Liver (tissue), 8 donors: ENCODE measurements at regions not wholly inside any gene's neighbourhood (a gene's known extent, or its start where the extent isn't known, plus 50 kb on each side); places are given as distances from the start of the nearest gene placed in this dataset.

ENCODE experiments used
- DNase-seq: peaks from one replicate; pipeline ENCODE4 v3.0.0-alpha.2; 2017; ENCODE audit warnings: low spot score
- H3K27ac ChIP-seq, 2 donors: one replicate each; pipeline ENCODE4 v1.7.0; 2013; ENCODE audit warnings: inconsistent platforms in 2 of 2, low read length in 2 of 2, control low read depth in 1 of 2, low read depth in 1 of 2, mild to moderate bottlenecking in 1 of 2
- H3K27me3 ChIP-seq, 4 donors: one replicate each; pipeline versions ENCODE4 v1.6.1 to v1.7.0; 2013; ENCODE audit warnings: low read length in 3 of 4, inconsistent platforms in 1 of 4, mild to moderate bottlenecking in 1 of 4, moderate library complexity in 1 of 4; ENCODE audit not compliant: control insufficient read depth in 4 of 4, insufficient read depth in 4 of 4
- H3K36me3 ChIP-seq, 4 donors: one replicate each; pipeline versions ENCODE4 v1.6.1 to v1.7.0; 2013; ENCODE audit warnings: low read length in 3 of 4, mild to moderate bottlenecking in 3 of 4, low read depth in 1 of 4, moderate library complexity in 1 of 4; ENCODE audit not compliant: control insufficient read depth in 4 of 4, insufficient read depth in 3 of 4
- H3K4me1 ChIP-seq, 4 donors: one replicate each; pipeline versions ENCODE4 v1.6.1 to v1.7.0; 2013; ENCODE audit warnings: low read length in 3 of 4, mild to moderate bottlenecking in 3 of 4, moderate library complexity in 1 of 4; ENCODE audit not compliant: control insufficient read depth in 4 of 4, insufficient read depth in 4 of 4
- H3K4me3 ChIP-seq, 3 donors: one replicate each; pipeline versions ENCODE4 v1.6.1 to v1.7.0; 2013; ENCODE audit warnings: low read length in 3 of 3, control low read depth in 1 of 3, low read depth in 1 of 3, mild to moderate bottlenecking in 1 of 3
- H3K9ac ChIP-seq, 2 donors: one replicate each; pipeline ENCODE4 v1.7.0; 2013; ENCODE audit warnings: low read length in 2 of 2, mild to moderate bottlenecking in 2 of 2, moderate library complexity in 2 of 2, control low read depth in 1 of 2, low read depth in 1 of 2
- H3K9me3 ChIP-seq, 4 donors: one replicate each; pipeline versions ENCODE4 v1.6.1 to v1.7.0; 2013; ENCODE audit warnings: low read length in 3 of 4; ENCODE audit not compliant: control insufficient read depth in 4 of 4
- EGR1 ChIP-seq, 2 donors: IDR thresholded peaks; 2 replicates each; pipeline ENCODE4 v1.6.1; 2016 to 2018; ENCODE audit warnings: antibody characterized with exemption in 2 of 2, low read depth in 2 of 2
- FOXA1 ChIP-seq: IDR thresholded peaks from 2 replicates; pipeline ENCODE4 v1.6.1; 2016; ENCODE audit warnings: antibody characterized with exemption
- FOXA2 ChIP-seq: IDR thresholded peaks from 2 replicates; pipeline ENCODE4 v1.6.1; 2016; ENCODE audit warnings: antibody characterized with exemption
- GABPA ChIP-seq, 2 donors: IDR thresholded peaks in 1 of 2; conservative IDR thresholded peaks in 1 of 2; 2 replicates each; pipeline ENCODE4 v1.6.1; 2016; ENCODE audit warnings: antibody characterized with exemption in 2 of 2, mild to moderate bottlenecking in 1 of 2, moderate library complexity in 1 of 2
- HNF4A ChIP-seq, 2 donors: conservative IDR thresholded peaks; 2 replicates each; pipeline ENCODE4 v1.6.1; 2016; ENCODE audit warnings: antibody characterized with exemption in 2 of 2, mild to moderate bottlenecking in 2 of 2
- HNF4G ChIP-seq: IDR thresholded peaks from 2 replicates; pipeline ENCODE4 v1.6.1; 2016; ENCODE audit warnings: antibody characterized with exemption
- JUND ChIP-seq, 2 donors: IDR thresholded peaks; 2 replicates each; pipeline ENCODE4 v1.6.1; 2016; ENCODE audit warnings: antibody characterized with exemption in 2 of 2
- NR2F2 ChIP-seq: IDR thresholded peaks from 2 replicates; pipeline ENCODE4 v1.6.1; 2016; ENCODE audit warnings: antibody characterized with exemption
- RAD21 ChIP-seq, 2 donors: IDR thresholded peaks; 2 replicates each; pipeline ENCODE4 v1.6.1; 2016; ENCODE audit warnings: antibody characterized with exemption in 2 of 2, mild to moderate bottlenecking in 2 of 2
- RXRA ChIP-seq, 2 donors: IDR thresholded peaks; 2 replicates each; pipeline ENCODE4 v1.6.1; 2017 to 2018; ENCODE audit warnings: antibody characterized with exemption in 2 of 2, mild to moderate bottlenecking in 1 of 2
- SP1 ChIP-seq: IDR thresholded peaks from 2 replicates; pipeline ENCODE4 v1.6.1; 2018; ENCODE audit warnings: antibody characterized with exemption, mild to moderate bottlenecking
- TAF1 ChIP-seq: conservative IDR thresholded peaks from 2 replicates; pipeline ENCODE4 v1.6.1; 2016; ENCODE audit warnings: antibody characterized with exemption, mild to moderate bottlenecking
- YY1 ChIP-seq: IDR thresholded peaks from 2 replicates; pipeline ENCODE4 v1.6.1; 2016; ENCODE audit warnings: antibody characterized with exemption, mild to moderate bottlenecking
- WGBS: extraction: QIAGEN DNeasy Blood & Tissue Kit; methylation state at CpG from one replicate; pipeline ENCODE4 v1.1.7; 2013; 5-methylcytosine and 5-hydroxymethylcytosine counted together
- TF ChIP-seq, protein P1 (sequence below): IDR thresholded peaks from 2 replicates; pipeline ENCODE4 v1.6.1; 2016; ENCODE audit warnings: antibody characterized with exemption, mild to moderate bottlenecking
- TF ChIP-seq, protein P2 (sequence below): IDR thresholded peaks from 2 replicates; pipeline ENCODE4 v1.6.1; 2016; ENCODE audit warnings: antibody characterized with exemption
- TF ChIP-seq, protein P3 (sequence below): IDR thresholded peaks from 2 replicates; pipeline ENCODE4 v1.6.1; 2016; ENCODE audit warnings: antibody characterized with exemption
- TF ChIP-seq, protein P4 (sequence below): IDR thresholded peaks from 2 replicates; pipeline ENCODE4 v1.6.1; 2016; ENCODE audit warnings: antibody characterized with exemption
- TF ChIP-seq, protein P5 (sequence below): fragments of 150-350 bp; IDR thresholded peaks from 2 replicates; pipeline ENCODE4 v1.5.1; 2017; ENCODE audit warnings: improper control_type of control experiment, low read depth, low read length; ENCODE audit not compliant: missing input control
- donor health status: healthy.
- donor health status: healthy.
- donor health status: healthy.
- donor health status: healthy.
- donor health status: healthy.

DNA sequence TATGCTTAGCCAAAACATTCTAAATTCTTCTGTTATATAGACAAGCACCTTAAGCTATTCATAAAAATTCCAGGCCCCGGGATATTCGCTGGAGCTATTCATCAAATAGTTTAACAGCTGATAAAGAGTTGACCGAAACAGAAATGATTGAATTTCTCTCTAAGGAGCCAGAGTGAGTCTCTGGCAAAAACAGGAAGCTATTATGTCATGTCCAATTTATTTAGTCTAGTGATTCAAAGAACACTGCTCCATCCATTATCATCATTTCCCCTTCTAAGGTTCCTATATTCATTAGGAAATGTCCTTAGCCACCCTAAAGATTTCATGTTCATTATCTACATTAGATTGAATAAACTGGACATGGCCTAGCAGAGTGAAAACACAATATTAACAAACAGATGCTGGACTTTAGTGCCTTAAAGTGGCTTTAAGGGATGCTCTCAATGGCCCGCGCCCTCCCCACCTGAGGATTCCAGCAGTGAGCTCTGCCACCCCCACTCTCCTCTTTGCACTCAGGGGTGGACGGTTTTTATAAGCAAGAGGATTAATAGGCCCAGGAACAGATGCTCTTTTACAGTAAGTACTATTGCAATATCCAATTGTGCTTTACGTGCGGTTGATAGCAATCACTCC, 122.1 kb upstream of the RGS1 start:
- no peak for DNase-seq
- H3K9ac ChIP-seq = no peak overlapping the region
- H3K9me3 ChIP-seq = no peaks in the 10 kb centered on the region
- no peak overlapping the region for H3K27ac ChIP-seq
- H3K36me3 ChIP-seq = no peaks in the 10 kb centered on the region
- TF ChIP-seq, protein P1, sequence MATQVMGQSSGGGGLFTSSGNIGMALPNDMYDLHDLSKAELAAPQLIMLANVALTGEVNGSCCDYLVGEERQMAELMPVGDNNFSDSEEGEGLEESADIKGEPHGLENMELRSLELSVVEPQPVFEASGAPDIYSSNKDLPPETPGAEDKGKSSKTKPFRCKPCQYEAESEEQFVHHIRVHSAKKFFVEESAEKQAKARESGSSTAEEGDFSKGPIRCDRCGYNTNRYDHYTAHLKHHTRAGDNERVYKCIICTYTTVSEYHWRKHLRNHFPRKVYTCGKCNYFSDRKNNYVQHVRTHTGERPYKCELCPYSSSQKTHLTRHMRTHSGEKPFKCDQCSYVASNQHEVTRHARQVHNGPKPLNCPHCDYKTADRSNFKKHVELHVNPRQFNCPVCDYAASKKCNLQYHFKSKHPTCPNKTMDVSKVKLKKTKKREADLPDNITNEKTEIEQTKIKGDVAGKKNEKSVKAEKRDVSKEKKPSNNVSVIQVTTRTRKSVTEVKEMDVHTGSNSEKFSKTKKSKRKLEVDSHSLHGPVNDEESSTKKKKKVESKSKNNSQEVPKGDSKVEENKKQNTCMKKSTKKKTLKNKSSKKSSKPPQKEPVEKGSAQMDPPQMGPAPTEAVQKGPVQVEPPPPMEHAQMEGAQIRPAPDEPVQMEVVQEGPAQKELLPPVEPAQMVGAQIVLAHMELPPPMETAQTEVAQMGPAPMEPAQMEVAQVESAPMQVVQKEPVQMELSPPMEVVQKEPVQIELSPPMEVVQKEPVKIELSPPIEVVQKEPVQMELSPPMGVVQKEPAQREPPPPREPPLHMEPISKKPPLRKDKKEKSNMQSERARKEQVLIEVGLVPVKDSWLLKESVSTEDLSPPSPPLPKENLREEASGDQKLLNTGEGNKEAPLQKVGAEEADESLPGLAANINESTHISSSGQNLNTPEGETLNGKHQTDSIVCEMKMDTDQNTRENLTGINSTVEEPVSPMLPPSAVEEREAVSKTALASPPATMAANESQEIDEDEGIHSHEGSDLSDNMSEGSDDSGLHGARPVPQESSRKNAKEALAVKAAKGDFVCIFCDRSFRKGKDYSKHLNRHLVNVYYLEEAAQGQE = no peak
- no peak for TF ChIP-seq FOXA1
- TF ChIP-seq, protein P2, sequence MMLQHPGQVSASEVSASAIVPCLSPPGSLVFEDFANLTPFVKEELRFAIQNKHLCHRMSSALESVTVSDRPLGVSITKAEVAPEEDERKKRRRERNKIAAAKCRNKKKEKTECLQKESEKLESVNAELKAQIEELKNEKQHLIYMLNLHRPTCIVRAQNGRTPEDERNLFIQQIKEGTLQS = no peak
- no peaks in the 10 kb centered on the region for H3K27me3 ChIP-seq
- no peaks in the 10 kb centered on the region for H3K4me1 ChIP-seq
- WGBS = 79% methylated on average over 8 of the region's 8 CpGs
- no peak overlapping the region for H3K4me3 ChIP-seq

DNA sequence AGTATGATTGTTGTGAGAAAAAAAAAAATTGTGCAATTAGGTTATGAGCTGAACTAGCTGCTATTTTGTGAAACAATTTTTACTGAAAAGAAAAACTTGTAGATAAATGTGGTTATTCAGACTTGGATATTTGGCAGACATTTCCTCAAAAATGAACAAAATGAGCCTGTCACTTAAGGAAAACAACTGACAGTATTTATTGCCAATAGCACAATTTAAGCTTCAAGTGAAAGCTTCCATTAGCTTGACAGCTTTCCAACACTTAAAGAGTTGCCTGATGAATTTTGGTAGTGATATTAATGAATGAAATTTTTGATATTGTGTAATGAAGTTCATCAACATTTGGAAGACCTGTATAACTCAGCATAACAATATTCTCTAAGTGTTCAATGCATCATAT, 116.1 kb upstream of the RGS1 start:
- Histone ChIP-seq H3K9me3 (peaks cover 0 to 1% (median 0%) of the 10 kb centered on the region in 4 donors), H3K27ac (no peak overlapping the region), H3K36me3 (no peaks in the 10 kb centered on the region), H3K4me3 (no peak overlapping the region), H3K9ac (no peak overlapping the region), H3K4me1 (no peaks in the 10 kb centered on the region), H3K27me3 (no peaks in the 10 kb centered on the region)
- no peak for DNase-seq
- TF ChIP-seq, protein P3, sequence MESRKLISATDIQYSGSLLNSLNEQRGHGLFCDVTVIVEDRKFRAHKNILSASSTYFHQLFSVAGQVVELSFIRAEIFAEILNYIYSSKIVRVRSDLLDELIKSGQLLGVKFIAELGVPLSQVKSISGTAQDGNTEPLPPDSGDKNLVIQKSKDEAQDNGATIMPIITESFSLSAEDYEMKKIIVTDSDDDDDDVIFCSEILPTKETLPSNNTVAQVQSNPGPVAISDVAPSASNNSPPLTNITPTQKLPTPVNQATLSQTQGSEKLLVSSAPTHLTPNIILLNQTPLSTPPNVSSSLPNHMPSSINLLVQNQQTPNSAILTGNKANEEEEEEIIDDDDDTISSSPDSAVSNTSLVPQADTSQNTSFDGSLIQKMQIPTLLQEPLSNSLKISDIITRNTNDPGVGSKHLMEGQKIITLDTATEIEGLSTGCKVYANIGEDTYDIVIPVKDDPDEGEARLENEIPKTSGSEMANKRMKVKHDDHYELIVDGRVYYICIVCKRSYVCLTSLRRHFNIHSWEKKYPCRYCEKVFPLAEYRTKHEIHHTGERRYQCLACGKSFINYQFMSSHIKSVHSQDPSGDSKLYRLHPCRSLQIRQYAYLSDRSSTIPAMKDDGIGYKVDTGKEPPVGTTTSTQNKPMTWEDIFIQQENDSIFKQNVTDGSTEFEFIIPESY = no peak
- no peak for TF ChIP-seq NR2F2
- TF ChIP-seq RXRA (IDR thresholded peaks at IDR 0.05) = no peak
- no peak for TF ChIP-seq EGR1 (IDR thresholded peaks at IDR 0.05; ENCODE audit: low read depth in 2 of 2)
- TF ChIP-seq, protein P2 = no peak
- TF ChIP-seq HNF4A (conservative IDR thresholded peaks at IDR 0.05) = no peak
- TF ChIP-seq HNF4G = no peak
- TF ChIP-seq JUND (IDR thresholded peaks at IDR 0.05) = no peak
- no peak for TF ChIP-seq GABPA (IDR thresholded peaks at IDR 0.05 in 1 of 2, conservative IDR thresholded peaks at IDR 0.05 in 1 of 2)
- TF ChIP-seq, protein P1 = no peak
- TF ChIP-seq YY1 = no peak
- TF ChIP-seq FOXA1 = no peak
- TF ChIP-seq, protein P4, sequence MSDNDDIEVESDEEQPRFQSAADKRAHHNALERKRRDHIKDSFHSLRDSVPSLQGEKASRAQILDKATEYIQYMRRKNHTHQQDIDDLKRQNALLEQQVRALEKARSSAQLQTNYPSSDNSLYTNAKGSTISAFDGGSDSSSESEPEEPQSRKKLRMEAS = no peak
- no peak for TF ChIP-seq RAD21 (IDR thresholded peaks at IDR 0.05)
- no peak for TF ChIP-seq SP1
- no peak for TF ChIP-seq FOXA2
- TF ChIP-seq, protein P5, sequence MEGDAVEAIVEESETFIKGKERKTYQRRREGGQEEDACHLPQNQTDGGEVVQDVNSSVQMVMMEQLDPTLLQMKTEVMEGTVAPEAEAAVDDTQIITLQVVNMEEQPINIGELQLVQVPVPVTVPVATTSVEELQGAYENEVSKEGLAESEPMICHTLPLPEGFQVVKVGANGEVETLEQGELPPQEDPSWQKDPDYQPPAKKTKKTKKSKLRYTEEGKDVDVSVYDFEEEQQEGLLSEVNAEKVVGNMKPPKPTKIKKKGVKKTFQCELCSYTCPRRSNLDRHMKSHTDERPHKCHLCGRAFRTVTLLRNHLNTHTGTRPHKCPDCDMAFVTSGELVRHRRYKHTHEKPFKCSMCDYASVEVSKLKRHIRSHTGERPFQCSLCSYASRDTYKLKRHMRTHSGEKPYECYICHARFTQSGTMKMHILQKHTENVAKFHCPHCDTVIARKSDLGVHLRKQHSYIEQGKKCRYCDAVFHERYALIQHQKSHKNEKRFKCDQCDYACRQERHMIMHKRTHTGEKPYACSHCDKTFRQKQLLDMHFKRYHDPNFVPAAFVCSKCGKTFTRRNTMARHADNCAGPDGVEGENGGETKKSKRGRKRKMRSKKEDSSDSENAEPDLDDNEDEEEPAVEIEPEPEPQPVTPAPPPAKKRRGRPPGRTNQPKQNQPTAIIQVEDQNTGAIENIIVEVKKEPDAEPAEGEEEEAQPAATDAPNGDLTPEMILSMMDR = no peak
- TF ChIP-seq TAF1 = no peak
